BE2C (cell line): ENCODE measurements at regions not wholly inside any gene's neighbourhood (a gene's known extent, or its start where the extent isn't known, plus 50 kb on each side); places are given as distances from the start of the nearest gene placed in this dataset.

Experiments used
- DNase-seq: peaks from one replicate; pipeline ENCODE4 v3.0.0-alpha.2; 2020
- H3K27me3 ChIP-seq: fragments of 250-450 bp; sonication (Bioruptor Pico); 2 replicates; pipeline ENCODE4 v1.5.1; 2020; ENCODE audit warnings: mild to moderate bottlenecking
- H3K36me3 ChIP-seq: fragments of 250-450 bp; sonication (Bioruptor Pico); 2 replicates; pipeline ENCODE4 v1.5.1; 2020; ENCODE audit warnings: mild to moderate bottlenecking
- H3K4me1 ChIP-seq: fragments of 250-450 bp; sonication (Bioruptor Pico); 2 replicates; pipeline ENCODE4 v1.5.1; 2020
- H3K4me3 ChIP-seq: 2 replicates; pipeline ENCODE4 v1.5.1; 2011; ENCODE audit warnings: low read depth, low read length
- H3K9me3 ChIP-seq: fragments of 250-450 bp; sonication (Bioruptor Pico); 2 replicates; pipeline ENCODE4 v1.5.1; 2020
- TF ChIP-seq, protein P1 (sequence below): IDR thresholded peaks from 2 replicates; pipeline ENCODE4 v1.5.1; 2012; ENCODE audit warnings: mild to moderate bottlenecking, low read depth, low read length

DNA sequence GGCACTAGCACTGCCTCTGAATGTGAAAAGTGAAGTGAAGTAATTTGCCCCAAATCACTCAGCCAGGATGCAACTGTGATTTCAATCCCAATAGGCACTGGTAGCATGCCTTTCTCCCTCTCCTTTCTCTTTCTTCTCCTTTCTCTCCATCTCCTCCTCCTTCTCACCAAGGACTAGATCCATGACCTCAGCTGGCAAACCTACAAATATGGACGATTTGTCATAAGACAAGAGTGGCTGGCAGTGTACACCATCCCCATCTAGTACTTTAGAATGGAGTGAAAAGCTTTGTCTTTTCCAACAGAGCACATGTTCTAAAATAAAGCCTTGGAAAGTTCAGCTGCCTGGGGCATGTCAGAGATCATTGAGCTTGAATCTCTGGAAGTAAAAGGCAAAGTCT, 574.7 kb upstream of the CLINT1 start:
- Histone ChIP-seq H3K4me1 (no peaks in the 10 kb centered on the region), H3K27me3 (no peaks in the 10 kb centered on the region), H3K36me3 (no peaks in the 10 kb centered on the region), H3K9me3 (no peaks in the 10 kb centered on the region), H3K4me3 (no peak overlapping the region)
- TF ChIP-seq, protein P1, sequence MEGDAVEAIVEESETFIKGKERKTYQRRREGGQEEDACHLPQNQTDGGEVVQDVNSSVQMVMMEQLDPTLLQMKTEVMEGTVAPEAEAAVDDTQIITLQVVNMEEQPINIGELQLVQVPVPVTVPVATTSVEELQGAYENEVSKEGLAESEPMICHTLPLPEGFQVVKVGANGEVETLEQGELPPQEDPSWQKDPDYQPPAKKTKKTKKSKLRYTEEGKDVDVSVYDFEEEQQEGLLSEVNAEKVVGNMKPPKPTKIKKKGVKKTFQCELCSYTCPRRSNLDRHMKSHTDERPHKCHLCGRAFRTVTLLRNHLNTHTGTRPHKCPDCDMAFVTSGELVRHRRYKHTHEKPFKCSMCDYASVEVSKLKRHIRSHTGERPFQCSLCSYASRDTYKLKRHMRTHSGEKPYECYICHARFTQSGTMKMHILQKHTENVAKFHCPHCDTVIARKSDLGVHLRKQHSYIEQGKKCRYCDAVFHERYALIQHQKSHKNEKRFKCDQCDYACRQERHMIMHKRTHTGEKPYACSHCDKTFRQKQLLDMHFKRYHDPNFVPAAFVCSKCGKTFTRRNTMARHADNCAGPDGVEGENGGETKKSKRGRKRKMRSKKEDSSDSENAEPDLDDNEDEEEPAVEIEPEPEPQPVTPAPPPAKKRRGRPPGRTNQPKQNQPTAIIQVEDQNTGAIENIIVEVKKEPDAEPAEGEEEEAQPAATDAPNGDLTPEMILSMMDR, result no peak
- DNase-seq, result no peak

DNA sequence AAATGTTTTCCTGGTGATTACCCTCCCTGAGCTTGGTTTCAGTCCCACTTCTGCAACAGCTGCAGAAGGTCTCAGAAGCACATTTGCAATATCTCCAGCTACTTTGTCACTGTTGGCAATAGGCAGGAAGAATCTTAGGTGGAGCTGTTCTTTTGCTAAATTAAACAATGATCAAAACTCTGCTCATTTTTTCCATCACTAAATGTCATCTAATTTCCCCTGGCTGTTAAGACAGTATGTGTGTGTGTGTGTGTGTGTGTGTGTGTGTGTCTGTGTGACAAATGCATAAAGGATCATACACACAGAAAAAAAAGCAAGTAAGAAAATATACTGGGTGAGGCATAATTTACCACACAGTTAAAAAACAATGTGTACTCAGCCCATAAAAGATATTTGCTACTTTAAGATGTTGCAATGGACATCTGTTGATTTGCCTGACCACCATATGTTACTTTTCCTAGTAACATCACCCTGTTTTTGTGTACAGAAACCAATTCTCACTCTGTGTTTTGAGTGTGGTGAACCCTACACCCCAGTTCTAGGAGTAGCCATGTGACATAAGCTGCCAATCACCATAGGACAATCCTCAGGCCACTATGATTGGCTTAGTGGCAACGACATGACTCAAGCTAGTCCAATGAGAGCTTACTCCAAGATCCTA, 572.6 kb upstream of the CLINT1 start:
- TF ChIP-seq, protein P1, result no peak
- H3K9me3 ChIP-seq, result no peaks in the 10 kb centered on the region
- DNase-seq, result no peak
- H3K27me3 ChIP-seq, result no peaks in the 10 kb centered on the region
- H3K4me3 ChIP-seq, result no peak overlapping the region
- no peaks in the 10 kb centered on the region for H3K4me1 ChIP-seq
- no peaks in the 10 kb centered on the region for H3K36me3 ChIP-seq

DNA sequence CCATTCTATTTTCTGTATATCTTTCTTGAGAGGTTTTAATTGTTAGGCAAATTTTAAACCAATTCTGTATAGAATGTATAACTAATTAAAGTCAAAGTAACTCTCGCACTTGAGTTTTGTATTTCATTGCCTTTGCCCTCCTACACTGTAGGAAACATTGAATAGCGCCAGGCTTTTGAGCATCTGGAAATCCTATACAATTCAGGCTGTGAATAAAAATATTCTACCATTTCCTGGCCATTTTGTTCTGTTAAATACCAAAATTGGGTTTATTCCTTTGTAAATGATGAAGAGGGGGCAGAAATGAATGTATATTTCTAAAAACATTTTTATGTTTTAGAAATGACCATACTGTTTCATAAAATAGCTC, 571.8 kb upstream of the CLINT1 start:
- Histone ChIP-seq H3K27me3 (no peaks in the 10 kb centered on the region), H3K4me1 (no peaks in the 10 kb centered on the region), H3K4me3 (no peak overlapping the region), H3K36me3 (no peaks in the 10 kb centered on the region), H3K9me3 (no peaks in the 10 kb centered on the region)
- no peak for DNase-seq
- TF ChIP-seq, protein P1, result no peak

DNA sequence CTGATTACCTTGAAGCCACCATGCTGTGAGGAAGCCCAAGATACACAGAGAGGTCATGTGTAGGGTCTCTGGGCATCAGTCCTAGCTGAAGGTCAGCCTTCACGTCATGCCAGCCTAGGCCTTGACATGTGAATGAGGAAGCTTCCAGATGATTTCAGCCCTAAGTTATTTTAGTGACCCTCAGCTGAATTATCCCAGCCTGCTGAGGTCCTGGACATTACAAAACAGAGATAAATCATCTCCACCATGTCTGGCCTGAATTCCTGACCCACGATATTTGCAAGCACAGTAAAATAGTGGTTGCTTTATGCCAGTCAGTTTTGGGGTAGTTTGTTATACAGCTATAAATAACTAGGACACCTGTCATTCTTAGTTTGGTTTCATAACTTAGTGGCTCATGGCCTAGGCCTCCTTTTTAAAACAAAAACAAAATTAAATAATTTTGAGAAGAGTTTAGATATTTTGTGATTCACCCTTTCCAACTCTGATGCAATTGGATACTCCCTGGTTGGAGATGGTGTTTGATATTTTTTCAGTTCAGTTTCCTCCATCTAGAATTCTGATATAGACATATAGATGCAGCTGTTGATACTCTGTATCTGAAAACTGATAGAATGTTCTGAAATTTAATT, 571.3 kb upstream of the CLINT1 start:
- H3K36me3 ChIP-seq, result no peaks in the 10 kb centered on the region
- TF ChIP-seq, protein P1, result no peak
- no peak for DNase-seq

DNA sequence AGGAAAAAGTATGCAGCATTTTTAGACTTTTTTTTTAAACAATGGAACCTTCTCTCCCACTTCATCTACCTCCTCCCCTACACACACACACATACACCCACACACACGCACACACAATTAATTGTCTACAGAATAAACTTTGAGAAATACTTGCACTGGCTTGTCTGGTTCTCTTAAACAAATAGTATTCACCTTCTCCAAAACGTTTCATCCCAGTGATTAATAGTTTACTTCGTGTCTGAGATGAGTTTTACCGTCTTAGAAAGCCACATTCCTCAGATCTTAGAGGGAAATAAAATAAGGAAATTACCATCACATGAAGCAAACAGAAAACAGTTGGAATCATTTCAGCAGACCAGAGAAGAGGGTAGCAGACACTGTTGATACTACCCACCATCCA, 570.6 kb upstream of the CLINT1 start:
- Histone ChIP-seq H3K36me3 (no peaks in the 10 kb centered on the region), H3K9me3 (no peaks in the 10 kb centered on the region), H3K27me3 (no peaks in the 10 kb centered on the region), H3K4me1 (no peaks in the 10 kb centered on the region), H3K4me3 (no peak overlapping the region)
- DNase-seq, result no peak
- TF ChIP-seq, protein P1, result no peak

More for the DNA sequence above, 571.3 kb upstream of the CLINT1 start:
- no peak overlapping the region for H3K4me3 ChIP-seq
- H3K4me1 ChIP-seq, result no peaks in the 10 kb centered on the region
- no peaks in the 10 kb centered on the region for H3K9me3 ChIP-seq
- H3K27me3 ChIP-seq, result no peaks in the 10 kb centered on the region

DNA sequence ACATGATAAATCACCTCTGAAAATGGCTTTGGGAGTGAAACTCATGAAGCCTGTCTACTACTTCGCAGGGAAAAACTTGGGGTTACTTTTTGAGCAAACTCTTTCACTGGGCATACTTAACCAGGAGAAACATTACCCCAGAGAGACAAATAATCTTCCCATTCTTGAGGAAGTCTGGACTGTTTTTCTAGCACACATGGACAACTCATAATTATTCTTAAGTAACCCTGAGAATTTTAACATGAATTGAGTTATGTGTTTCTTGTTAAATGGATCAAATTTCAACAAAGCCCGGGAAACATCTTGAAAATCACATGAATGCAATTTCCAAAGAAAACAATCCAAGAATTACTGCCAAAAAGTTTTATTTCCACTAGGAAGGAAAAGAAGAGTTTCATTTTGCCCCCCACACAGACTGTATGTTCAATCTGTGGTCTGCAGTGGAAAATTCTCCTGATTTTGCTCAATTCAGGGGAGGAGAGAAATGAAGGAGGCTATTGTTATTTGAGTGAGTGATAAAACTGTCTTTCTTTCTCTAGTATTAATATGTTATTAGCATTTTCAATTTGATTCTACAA, 564.8 kb upstream of the CLINT1 start:
- Histone ChIP-seq H3K9me3 (no peaks in the 10 kb centered on the region), H3K4me3 (no peak overlapping the region), H3K36me3 (no peaks in the 10 kb centered on the region), H3K4me1 (no peaks in the 10 kb centered on the region), H3K27me3 (no peaks in the 10 kb centered on the region)
- TF ChIP-seq, protein P1, result no peak
- DNase-seq, result no peak
